Liver (tissue), 8 donors: ENCODE measurements at regions not wholly inside any gene's neighbourhood (a gene's known extent, or its start where the extent isn't known, plus 50 kb on each side); places are given as distances from the start of the nearest gene placed in this dataset.

Experiments
- DNase-seq: peaks from one replicate; pipeline ENCODE4 v3.0.0-alpha.2; 2017; ENCODE audit warnings: low spot score
- H3K27ac ChIP-seq, 2 donors: one replicate each; pipeline ENCODE4 v1.7.0; 2013; ENCODE audit warnings: inconsistent platforms in 2 of 2, low read length in 2 of 2, control low read depth in 1 of 2, low read depth in 1 of 2, mild to moderate bottlenecking in 1 of 2
- H3K27me3 ChIP-seq, 4 donors: one replicate each; pipeline versions ENCODE4 v1.6.1 to v1.7.0; 2013; ENCODE audit warnings: low read length in 3 of 4, inconsistent platforms in 1 of 4, mild to moderate bottlenecking in 1 of 4, moderate library complexity in 1 of 4; ENCODE audit not compliant: control insufficient read depth in 4 of 4, insufficient read depth in 4 of 4
- H3K36me3 ChIP-seq, 4 donors: one replicate each; pipeline versions ENCODE4 v1.6.1 to v1.7.0; 2013; ENCODE audit warnings: low read length in 3 of 4, mild to moderate bottlenecking in 3 of 4, low read depth in 1 of 4, moderate library complexity in 1 of 4; ENCODE audit not compliant: control insufficient read depth in 4 of 4, insufficient read depth in 3 of 4
- H3K4me1 ChIP-seq, 4 donors: one replicate each; pipeline versions ENCODE4 v1.6.1 to v1.7.0; 2013; ENCODE audit warnings: low read length in 3 of 4, mild to moderate bottlenecking in 3 of 4, moderate library complexity in 1 of 4; ENCODE audit not compliant: control insufficient read depth in 4 of 4, insufficient read depth in 4 of 4
- H3K4me3 ChIP-seq, 3 donors: one replicate each; pipeline versions ENCODE4 v1.6.1 to v1.7.0; 2013; ENCODE audit warnings: low read length in 3 of 3, control low read depth in 1 of 3, low read depth in 1 of 3, mild to moderate bottlenecking in 1 of 3
- H3K9ac ChIP-seq, 2 donors: one replicate each; pipeline ENCODE4 v1.7.0; 2013; ENCODE audit warnings: low read length in 2 of 2, mild to moderate bottlenecking in 2 of 2, moderate library complexity in 2 of 2, control low read depth in 1 of 2, low read depth in 1 of 2
- H3K9me3 ChIP-seq, 4 donors: one replicate each; pipeline versions ENCODE4 v1.6.1 to v1.7.0; 2013; ENCODE audit warnings: low read length in 3 of 4; ENCODE audit not compliant: control insufficient read depth in 4 of 4
- ATF3 ChIP-seq: IDR thresholded peaks from 2 replicates; pipeline ENCODE4 v1.6.1; 2016; ENCODE audit warnings: antibody characterized with exemption
- CTCF ChIP-seq: fragments of 150-350 bp; IDR thresholded peaks from 2 replicates; pipeline ENCODE4 v1.5.1; 2017; ENCODE audit warnings: improper control_type of control experiment, low read depth, low read length; ENCODE audit not compliant: missing input control
- EGR1 ChIP-seq, 2 donors: IDR thresholded peaks; 2 replicates each; pipeline ENCODE4 v1.6.1; 2016 to 2018; ENCODE audit warnings: antibody characterized with exemption in 2 of 2, low read depth in 2 of 2
- FOXA1 ChIP-seq: IDR thresholded peaks from 2 replicates; pipeline ENCODE4 v1.6.1; 2016; ENCODE audit warnings: antibody characterized with exemption
- HNF4A ChIP-seq, 2 donors: conservative IDR thresholded peaks; 2 replicates each; pipeline ENCODE4 v1.6.1; 2016; ENCODE audit warnings: antibody characterized with exemption in 2 of 2, mild to moderate bottlenecking in 2 of 2
- HNF4G ChIP-seq: IDR thresholded peaks from 2 replicates; pipeline ENCODE4 v1.6.1; 2016; ENCODE audit warnings: antibody characterized with exemption
- JUND ChIP-seq, 2 donors: IDR thresholded peaks; 2 replicates each; pipeline ENCODE4 v1.6.1; 2016; ENCODE audit warnings: antibody characterized with exemption in 2 of 2
- NR2F2 ChIP-seq: IDR thresholded peaks from 2 replicates; pipeline ENCODE4 v1.6.1; 2016; ENCODE audit warnings: antibody characterized with exemption
- RAD21 ChIP-seq, 2 donors: IDR thresholded peaks; 2 replicates each; pipeline ENCODE4 v1.6.1; 2016; ENCODE audit warnings: antibody characterized with exemption in 2 of 2, mild to moderate bottlenecking in 2 of 2
- REST ChIP-seq: IDR thresholded peaks from 2 replicates; pipeline ENCODE4 v1.6.1; 2016; ENCODE audit warnings: antibody characterized with exemption, mild to moderate bottlenecking
- RXRA ChIP-seq, 2 donors: IDR thresholded peaks; 2 replicates each; pipeline ENCODE4 v1.6.1; 2017 to 2018; ENCODE audit warnings: antibody characterized with exemption in 2 of 2, mild to moderate bottlenecking in 1 of 2
- SP1 ChIP-seq: IDR thresholded peaks from 2 replicates; pipeline ENCODE4 v1.6.1; 2018; ENCODE audit warnings: antibody characterized with exemption, mild to moderate bottlenecking
- TAF1 ChIP-seq: conservative IDR thresholded peaks from 2 replicates; pipeline ENCODE4 v1.6.1; 2016; ENCODE audit warnings: antibody characterized with exemption, mild to moderate bottlenecking
- YY1 ChIP-seq: IDR thresholded peaks from 2 replicates; pipeline ENCODE4 v1.6.1; 2016; ENCODE audit warnings: antibody characterized with exemption, mild to moderate bottlenecking
- ZBTB33 ChIP-seq: IDR thresholded peaks from 2 replicates; pipeline ENCODE4 v1.6.1; 2016; ENCODE audit warnings: antibody characterized with exemption
- WGBS: extraction: QIAGEN DNeasy Blood & Tissue Kit; methylation state at CpG from one replicate; pipeline ENCODE4 v1.1.7; 2013; 5-methylcytosine and 5-hydroxymethylcytosine counted together
- donor health status: healthy.
- donor health status: healthy.
- donor health status: healthy.
- donor health status: healthy.
- donor health status: healthy.

- WGBS = 77% methylated on average over 4 of the region's 4 CpGs
- Histone ChIP-seq H3K36me3 (no peaks in the 10 kb centered on the region), H3K27me3 (no peaks in the 10 kb centered on the region), H3K4me1 (no peaks in the 10 kb centered on the region), H3K9ac (no peak overlapping the region), H3K27ac (no peak overlapping the region), H3K9me3 (no peaks in the 10 kb centered on the region), H3K4me3 (no peak overlapping the region)
- TF ChIP-seq TAF1 (no peak), ZBTB33 (no peak), HNF4A (conservative IDR thresholded peaks at IDR 0.05) (no peak), ATF3 (no peak), JUND (IDR thresholded peaks at IDR 0.05) (no peak), CTCF (no peak), FOXA1 (no peak), NR2F2 (no peak), SP1 (no peak), REST (no peak), HNF4G (no peak), RAD21 (IDR thresholded peaks at IDR 0.05) (no peak), EGR1 (IDR thresholded peaks at IDR 0.05; ENCODE audit: low read depth in 2 of 2) (no peak)
- DNase-seq = no peak
These were observed 457.2 kb upstream of the ADAMTS5 start for GRCh38 chr21:27423906-27424595.

- DNase-seq = no peak
- Histone ChIP-seq H3K9ac (no peak overlapping the region), H3K27me3 (no peaks in the 10 kb centered on the region), H3K4me1 (no peaks in the 10 kb centered on the region), H3K9me3 (no peaks in the 10 kb centered on the region), H3K36me3 (no peaks in the 10 kb centered on the region), H3K4me3 (no peak overlapping the region), H3K27ac (no peak overlapping the region)
- 75% methylated on average over 4 of the region's 4 CpGs for WGBS
- TF ChIP-seq ZBTB33 (no peak), YY1 (no peak), CTCF (no peak), RXRA (IDR thresholded peaks at IDR 0.05) (peak in 1 of 2 donors; percentile 37), NR2F2 (peak; percentile 27)
These were observed 456.1 kb upstream of the ADAMTS5 start for GRCh38 chr21:27423038-27423437.
